Activated CD4-positive, CD25-positive, alpha-beta regulatory T cell treated with anti-CD3 and anti-CD28 coated beads, Interleukin-2, amount 50 U/mL, for 24 hours (primary cell): ENCODE measurements at regions not wholly inside any gene's neighbourhood (a gene's known extent, or its start where the extent isn't known, plus 50 kb on each side); places are given as distances from the start of the nearest gene placed in this dataset.

Experiments used
- ATAC-seq, 2 donors: fragments of 150-1000 bp; cut with Tn5 transposase; one replicate each; pipeline ENCODE4 v1.10.0; 2021; ENCODE audit warnings: mild to moderate bottlenecking in 1 of 2, moderate library complexity in 1 of 2

DNA sequence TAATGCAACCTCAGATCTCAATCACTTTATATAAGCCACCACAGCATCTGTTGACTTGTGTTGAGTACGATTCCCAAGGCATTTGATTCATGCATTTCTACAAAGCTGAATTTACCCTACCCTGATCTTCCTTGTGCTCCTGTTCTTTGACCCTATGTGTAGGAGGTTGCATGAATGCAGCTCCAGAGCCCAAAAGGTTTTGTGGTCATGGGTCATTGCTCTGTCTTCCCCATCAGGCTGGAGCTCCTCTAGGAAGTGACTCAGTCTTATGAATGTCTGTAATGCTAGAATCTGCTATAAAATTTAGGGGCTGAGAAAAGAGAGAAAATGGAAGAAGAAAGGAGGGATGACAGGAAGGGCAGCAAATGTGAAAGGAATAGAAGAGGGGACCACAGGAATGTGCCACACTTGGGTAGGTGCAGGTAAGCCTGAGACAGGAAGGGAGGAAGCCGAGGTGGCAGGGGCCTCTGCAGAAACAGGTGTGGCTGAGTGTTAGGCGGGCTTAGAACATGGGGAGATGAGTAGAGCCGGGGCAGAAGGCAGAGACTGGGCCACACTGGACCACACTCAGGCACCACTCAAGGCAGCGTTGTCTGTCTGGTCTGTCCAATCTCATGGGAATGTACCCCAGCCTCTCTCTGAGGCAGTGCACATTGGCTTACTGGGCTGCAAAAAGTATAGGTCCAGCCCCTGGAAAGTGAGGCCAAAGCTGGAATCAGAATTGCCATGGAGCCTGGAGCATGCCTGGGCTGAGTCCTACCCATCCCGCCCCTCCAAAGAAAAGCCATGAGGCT, 334.1 kb downstream of the BCL11B start:
- no peak for ATAC-seq

- peak in 1 of 2 donors; percentile 29 for ATAC-seq
Observed at GRCh38 chr14:98940693-98941437, 331.1 kb downstream of the BCL11B start.

DNA sequence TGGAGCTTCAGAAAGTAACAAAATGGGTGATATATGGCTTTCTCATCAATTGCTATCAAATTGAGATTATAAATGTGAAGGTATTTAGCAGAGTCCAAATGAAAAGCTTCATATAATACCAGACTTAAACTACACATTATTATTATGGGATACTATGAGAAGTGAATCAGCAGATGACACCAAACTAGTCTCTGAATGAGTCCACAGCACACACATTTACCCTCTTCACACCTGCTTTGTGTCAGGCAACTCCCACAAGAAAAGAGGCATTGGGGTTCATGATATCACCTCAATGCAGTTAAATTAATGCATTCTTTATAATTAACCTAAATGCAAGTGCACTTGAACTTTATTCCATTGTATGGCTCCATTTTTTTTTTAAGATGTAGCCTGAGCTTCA, 330.5 kb downstream of the BCL11B start:
- ATAC-seq = peak; percentile 70 to 85

GRCh38 chr14:98943907-98944306, 328.1 kb downstream of the BCL11B start:
- no peak for ATAC-seq

DNA sequence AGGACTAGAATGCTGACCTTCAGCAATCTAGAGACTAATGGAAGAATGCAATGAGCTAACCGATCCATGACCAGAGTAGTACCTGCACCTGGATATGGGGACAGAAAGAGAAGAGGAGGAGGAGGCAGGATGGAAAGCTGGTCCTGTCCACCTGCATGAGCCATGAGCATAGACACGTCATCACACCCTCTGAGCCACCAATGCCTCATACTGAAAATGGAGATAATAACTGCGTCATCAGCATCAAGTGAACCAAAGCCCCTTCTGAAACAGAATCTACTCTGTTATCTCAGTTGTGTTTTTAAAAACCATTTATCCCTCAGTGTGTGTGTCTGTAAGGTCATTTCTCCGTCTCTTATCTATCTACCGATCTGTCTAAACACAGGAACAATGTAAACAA, 327.0 kb downstream of the BCL11B start:
- no peak for ATAC-seq

DNA sequence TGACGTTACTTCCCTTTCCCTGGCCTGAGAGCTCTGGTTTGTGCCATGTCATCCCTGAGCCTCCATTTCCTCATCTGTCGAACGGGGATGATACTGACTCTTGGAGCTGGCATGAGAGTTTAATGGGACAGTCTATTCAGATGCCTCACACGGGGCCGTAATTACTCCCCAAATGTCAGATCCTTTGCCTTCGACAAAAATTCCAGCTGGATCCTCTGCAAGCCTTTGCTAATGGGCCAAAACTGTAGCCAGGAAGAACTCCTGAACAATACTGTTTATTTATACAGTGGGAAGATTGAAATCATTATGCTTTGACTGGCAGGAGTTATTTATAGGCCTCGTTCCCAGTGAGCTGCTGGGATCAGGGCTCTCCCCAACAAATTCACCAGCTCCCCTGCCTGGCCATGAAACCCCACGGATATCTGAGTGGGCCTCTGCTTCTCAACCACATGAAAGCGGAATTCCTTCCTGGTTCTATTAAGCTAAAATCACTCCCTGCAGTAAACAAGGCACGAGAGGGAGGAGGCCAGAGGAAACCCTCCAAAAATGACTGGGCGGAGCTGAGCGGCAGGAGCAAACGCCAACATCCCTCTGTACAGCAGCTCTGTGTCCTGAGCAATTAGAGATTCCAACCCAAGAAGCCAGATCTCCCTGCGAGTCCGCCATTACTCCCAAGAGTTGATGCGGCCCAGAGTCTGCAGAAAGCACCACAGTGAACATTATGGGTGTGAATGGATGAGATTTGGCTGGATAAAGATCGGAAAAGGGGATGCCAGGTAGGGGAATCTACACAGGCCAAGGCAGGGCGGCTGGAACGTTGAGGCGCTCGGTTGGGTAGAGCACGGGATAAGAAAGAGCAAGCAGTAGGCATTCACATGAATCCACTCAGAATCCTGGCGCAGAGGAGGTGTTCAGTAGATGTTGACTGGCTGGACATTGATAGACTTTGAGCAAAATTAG, 326.1 kb downstream of the BCL11B start:
- ATAC-seq = no peak

DNA sequence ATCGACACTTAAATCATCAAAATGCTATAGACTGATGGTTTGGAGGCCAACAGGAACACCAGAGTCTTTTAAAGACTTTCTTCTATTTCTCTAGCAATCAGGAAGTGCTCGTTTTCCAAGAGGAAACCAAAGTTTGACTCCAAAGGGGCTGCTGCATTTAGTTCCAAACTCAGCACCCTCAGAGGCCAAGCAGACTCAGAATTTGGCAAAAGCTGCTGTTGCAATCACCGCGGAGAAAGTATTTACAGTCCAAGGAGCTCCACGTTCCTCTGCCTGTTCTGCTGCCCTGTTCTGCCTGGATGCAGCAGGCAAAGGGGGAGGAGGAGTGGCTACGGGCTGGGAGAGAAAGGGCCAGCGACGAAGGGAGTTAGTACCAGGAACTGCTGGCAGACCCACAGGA, 325.1 kb downstream of the BCL11B start:
- no peak for ATAC-seq

DNA sequence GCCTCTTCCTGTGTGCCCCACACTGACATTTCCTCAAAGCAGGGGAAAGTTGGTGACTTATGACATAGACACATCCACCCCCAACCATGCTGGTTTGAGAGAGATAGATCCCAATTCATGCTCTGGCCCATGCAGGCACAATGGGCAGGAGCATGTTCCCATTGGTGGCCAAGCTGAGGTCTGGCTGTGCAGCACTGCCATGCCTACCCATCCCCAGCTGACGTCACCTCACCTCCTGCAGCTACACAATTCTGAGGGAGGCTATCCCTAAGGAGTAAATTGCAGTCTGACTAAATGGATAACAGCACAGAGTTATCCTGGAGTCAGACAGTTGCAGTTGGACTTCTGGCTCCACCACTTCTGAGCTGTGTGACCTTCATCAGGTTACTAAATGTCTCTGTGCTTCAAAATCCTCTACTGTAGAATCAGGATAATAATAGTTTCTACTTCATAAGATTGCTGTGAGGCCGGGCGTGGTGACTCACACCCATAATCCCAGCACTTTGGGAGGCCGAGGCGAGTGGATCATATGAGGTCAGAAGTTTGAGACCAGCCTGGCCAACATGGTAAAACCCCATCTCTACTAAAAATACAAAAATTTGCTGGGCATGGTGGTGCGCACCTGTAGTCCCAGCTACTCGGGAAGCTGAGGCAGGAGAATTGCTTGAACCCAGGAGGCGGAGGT, 323.9 kb downstream of the BCL11B start:
- ATAC-seq = no peak

- ATAC-seq = no peak
Observed at GRCh38 chr14:98949051-98949450, 322.9 kb downstream of the BCL11B start.

DNA sequence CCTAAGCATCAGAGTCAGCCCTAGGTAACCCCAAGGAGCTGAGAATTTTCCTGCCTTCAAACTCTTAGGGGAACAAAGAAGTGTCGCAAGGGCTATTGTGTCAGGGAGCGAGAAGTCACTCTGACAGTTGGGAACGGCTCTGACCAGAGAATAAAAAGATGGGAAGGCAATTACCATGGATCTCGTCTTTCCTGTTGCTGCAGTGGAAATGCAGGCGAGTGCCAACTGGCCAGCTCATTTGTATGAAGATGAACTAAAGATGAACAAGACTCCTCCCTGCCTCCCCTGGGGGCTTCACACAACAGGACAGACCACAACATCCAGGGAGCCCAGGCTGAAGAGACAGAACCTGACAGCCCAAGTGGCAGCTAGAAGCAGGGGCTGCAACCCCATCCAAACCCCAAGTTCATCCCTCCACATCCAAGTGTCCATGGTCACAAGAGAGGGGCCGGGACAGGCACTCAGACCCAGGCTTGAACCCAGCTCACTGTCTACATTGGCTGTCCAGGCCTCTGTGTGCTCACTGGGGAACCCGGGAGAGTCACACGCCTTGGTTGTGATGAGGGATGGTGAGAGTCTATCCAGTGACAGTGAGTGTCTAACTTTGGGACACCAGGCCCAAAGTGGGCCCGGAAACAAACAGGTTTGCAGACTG, 322.4 kb downstream of the BCL11B start:
- ATAC-seq = no peak

- no peak for ATAC-seq
Observed at GRCh38 chr14:98950353-98950895, 321.6 kb downstream of the BCL11B start.

DNA sequence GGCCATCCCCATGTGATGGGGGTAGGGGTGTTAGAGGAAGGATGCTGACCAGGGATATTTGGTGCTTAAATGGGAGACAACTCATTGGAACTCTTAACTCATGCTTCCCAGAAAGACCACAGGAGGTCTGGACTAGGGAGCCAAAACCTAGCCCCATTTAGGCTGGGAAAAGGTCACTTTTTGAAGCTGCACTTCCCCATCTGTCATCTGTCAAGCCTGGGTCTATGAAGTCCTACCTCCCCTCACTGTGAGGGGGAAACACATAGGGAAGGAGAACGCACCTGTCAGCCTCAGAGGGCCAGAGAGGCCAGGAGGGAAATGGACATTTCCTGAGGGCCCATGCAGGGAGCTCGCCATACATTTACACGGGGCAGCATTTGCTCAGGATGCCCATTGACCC, 321.0 kb downstream of the BCL11B start:
- ATAC-seq = no peak

GRCh38 chr14:98951521-98952152, 320.4 kb downstream of the BCL11B start:
- no peak for ATAC-seq

- ATAC-seq = peak; percentile 69 to 77
Observed at GRCh38 chr14:98952593-98953350, 319.2 kb downstream of the BCL11B start.

- no peak for ATAC-seq
Observed at GRCh38 chr14:98953551-98954348, 318.2 kb downstream of the BCL11B start.

GRCh38 chr14:98954349-98955000, 317.5 kb downstream of the BCL11B start:
- no peak for ATAC-seq

GRCh38 chr14:98955036-98955740, 316.8 kb downstream of the BCL11B start:
- ATAC-seq = no peak

DNA sequence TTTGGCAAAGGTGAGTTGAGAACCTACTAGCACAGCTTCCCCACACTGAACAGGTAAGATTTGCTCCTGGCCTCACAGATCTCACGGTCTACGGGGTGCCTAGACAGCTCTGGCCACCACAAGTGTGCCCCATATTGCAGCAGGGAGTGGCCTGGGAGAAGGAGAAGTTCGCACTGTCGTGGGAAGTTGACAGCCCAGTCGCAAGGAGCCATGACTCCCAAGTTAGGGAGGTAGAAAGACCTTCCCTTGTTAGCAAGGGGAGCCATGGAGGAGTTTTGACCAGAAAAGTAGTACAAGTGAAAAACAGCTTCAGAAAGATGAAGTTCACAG, 316.3 kb downstream of the BCL11B start:
- ATAC-seq = no peak
